ENCODE measurements at regions not wholly inside any gene's neighbourhood (a gene's known extent, or its start where the extent isn't known, plus 50 kb on each side); places are given as distances from the start of the nearest gene placed in this dataset.

GRCh38 chr2:103527278-103527677 is 765.4 kb downstream of the TMEM182 start:
- DNase-seq (ENCODE audit: low read depth, low spot score) = no peak
- ChIA-PET CTCF (no interaction called here), POLR2A (no interaction called here)
- Histone ChIP-seq H3K27ac (ENCODE audit: low read length) (no peak overlapping the region), H3K27me3 (ENCODE audit: control insufficient read depth, insufficient read depth, low read length) (no peaks in the 10 kb centered on the region), H3K4me3 (ENCODE audit: low read depth in 2 of 2, low read length in 2 of 2) (no peak overlapping the region), H3K4me1 (ENCODE audit: control insufficient read depth, insufficient read depth, low read length) (no peaks in the 10 kb centered on the region), H3K36me3 (ENCODE audit: control insufficient read depth, insufficient read depth, low read length) (no peaks in the 10 kb centered on the region), H3K9me3 (ENCODE audit: control insufficient read depth, insufficient read depth, low read depth, low read length) (no peaks in the 10 kb centered on the region)
- no peak for ATAC-seq
- no TSS peak for BruUV-seq (replicated peaks)
- TF ChIP-seq TCF7L2 (IDR thresholded peaks at IDR 0.05; ENCODE audit: low read depth, low read length) (no peak), CTCF (IDR thresholded peaks at IDR 0.05) (no peak), SIN3A (IDR thresholded peaks at IDR 0.05; ENCODE audit: borderline replicate concordance, insufficient read depth, low read depth, low read length) (no peak), REST (IDR thresholded peaks at IDR 0.05; ENCODE audit: insufficient read depth in 1 of 2, low read depth in 2 of 2, low read length in 1 of 2) (no peak), POLR2AphosphoS5 (IDR thresholded peaks at IDR 0.05; ENCODE audit: low read depth, low read length) (no peak)
- in situ Hi-C loops (cut with HindIII; ENCODE audit: low pct_unique_long_range_greater_than_20kb, low sequenced_read_pairs) = no loop called here
- intact Hi-C loops (cut with micrococcal nuclease; ENCODE audit: unreplicated experiment) = no loop called here

- TF ChIP-seq REST (IDR thresholded peaks at IDR 0.05; ENCODE audit: insufficient read depth in 1 of 2, low read depth in 2 of 2, low read length in 1 of 2) = no peak
- no peak for TF ChIP-seq TCF7L2 (IDR thresholded peaks at IDR 0.05; ENCODE audit: low read depth, low read length)
- TF ChIP-seq SIN3A (IDR thresholded peaks at IDR 0.05; ENCODE audit: borderline replicate concordance, insufficient read depth, low read depth, low read length) = no peak
- TF ChIP-seq POLR2AphosphoS5 (IDR thresholded peaks at IDR 0.05; ENCODE audit: low read depth, low read length) = no peak
- TF ChIP-seq CTCF (IDR thresholded peaks at IDR 0.05) = no peak
- no peaks in the 10 kb centered on the region for H3K36me3 ChIP-seq (ENCODE audit: control insufficient read depth, insufficient read depth, low read length)
- no peaks in the 10 kb centered on the region for H3K4me1 ChIP-seq (ENCODE audit: control insufficient read depth, insufficient read depth, low read length)
- BruUV-seq (replicated peaks) = no TSS peak
- ATAC-seq = no peak
- H3K27ac ChIP-seq (ENCODE audit: low read length) = no peak overlapping the region
- ChIA-PET CTCF (no interaction called here), POLR2A (no interaction called here)
- no peak overlapping the region for H3K4me3 ChIP-seq (ENCODE audit: low read depth in 2 of 2, low read length in 2 of 2)
- no peaks in the 10 kb centered on the region for H3K9me3 ChIP-seq (ENCODE audit: control insufficient read depth, insufficient read depth, low read depth, low read length)
- no peaks in the 10 kb centered on the region for H3K27me3 ChIP-seq (ENCODE audit: control insufficient read depth, insufficient read depth, low read length)
- in situ Hi-C loops (cut with HindIII; ENCODE audit: low pct_unique_long_range_greater_than_20kb, low sequenced_read_pairs) (no loop called here), intact Hi-C loops (cut with micrococcal nuclease; ENCODE audit: unreplicated experiment) (no loop called here)
- DNase-seq (ENCODE audit: low read depth, low spot score) = no peak
Observed at GRCh38 chr2:103529798-103530502, 768.1 kb downstream of the TMEM182 start.

Data from Panc1 (cell line).